GM12891 (cell line): ENCODE measurements at regions not wholly inside any gene's neighbourhood (a gene's known extent, or its start where the extent isn't known, plus 50 kb on each side); places are given as distances from the start of the nearest gene placed in this dataset.

Source experiments
- DNase-seq: peaks from one replicate; pipeline ENCODE4 v3.0.0; 2011; ENCODE audit warnings: low spot score; ENCODE audit not compliant: insufficient read length
- FAIRE-seq: peaks from 2 replicates; lab custom pipeline; 2011; peaks lifted over from hg19 to GRCh38; lab: Jason Lieb, UNC
- PAX5 ChIP-seq: IDR thresholded peaks from 2 replicates; pipeline ENCODE4 v1.6.1; 2011; ENCODE audit warnings: low read length, moderate library complexity, mild to moderate bottlenecking; ENCODE audit not compliant: insufficient read depth, severe bottlenecking
- POLR2A ChIP-seq: IDR thresholded peaks from 2 replicates; pipeline ENCODE4 v1.6.1; 2011; ENCODE audit warnings: low read depth, low read length, control low read depth
- POLR2AphosphoS5 ChIP-seq: IDR thresholded peaks from 2 replicates; pipeline ENCODE4 v1.6.1; 2011; ENCODE audit warnings: low read depth, low read length, control low read depth
- POU2F2 ChIP-seq: IDR thresholded peaks from 2 replicates; pipeline ENCODE4 v1.6.1; 2011; ENCODE audit warnings: low read depth, mild to moderate bottlenecking, control low read depth, low read length, moderate library complexity
- SPI1 ChIP-seq: IDR thresholded peaks from 2 replicates; pipeline ENCODE4 v1.6.1; 2011; ENCODE audit warnings: low read depth, low read length, control low read depth
- TAF1 ChIP-seq: IDR thresholded peaks from 2 replicates; pipeline ENCODE4 v1.6.1; 2011; ENCODE audit warnings: low read depth, low read length, control low read depth

- no peak for TF ChIP-seq PAX5
- TF ChIP-seq SPI1 = no peak
- TF ChIP-seq POLR2AphosphoS5 = no peak
- TF ChIP-seq POU2F2 = no peak
- TF ChIP-seq TAF1 = no peak
- no peak for TF ChIP-seq POLR2A
- DNase-seq (no peak), FAIRE-seq (no peak)
Observed at GRCh38 chr5:125834438-125835115, 588.6 kb upstream of the GRAMD2B start.

DNA sequence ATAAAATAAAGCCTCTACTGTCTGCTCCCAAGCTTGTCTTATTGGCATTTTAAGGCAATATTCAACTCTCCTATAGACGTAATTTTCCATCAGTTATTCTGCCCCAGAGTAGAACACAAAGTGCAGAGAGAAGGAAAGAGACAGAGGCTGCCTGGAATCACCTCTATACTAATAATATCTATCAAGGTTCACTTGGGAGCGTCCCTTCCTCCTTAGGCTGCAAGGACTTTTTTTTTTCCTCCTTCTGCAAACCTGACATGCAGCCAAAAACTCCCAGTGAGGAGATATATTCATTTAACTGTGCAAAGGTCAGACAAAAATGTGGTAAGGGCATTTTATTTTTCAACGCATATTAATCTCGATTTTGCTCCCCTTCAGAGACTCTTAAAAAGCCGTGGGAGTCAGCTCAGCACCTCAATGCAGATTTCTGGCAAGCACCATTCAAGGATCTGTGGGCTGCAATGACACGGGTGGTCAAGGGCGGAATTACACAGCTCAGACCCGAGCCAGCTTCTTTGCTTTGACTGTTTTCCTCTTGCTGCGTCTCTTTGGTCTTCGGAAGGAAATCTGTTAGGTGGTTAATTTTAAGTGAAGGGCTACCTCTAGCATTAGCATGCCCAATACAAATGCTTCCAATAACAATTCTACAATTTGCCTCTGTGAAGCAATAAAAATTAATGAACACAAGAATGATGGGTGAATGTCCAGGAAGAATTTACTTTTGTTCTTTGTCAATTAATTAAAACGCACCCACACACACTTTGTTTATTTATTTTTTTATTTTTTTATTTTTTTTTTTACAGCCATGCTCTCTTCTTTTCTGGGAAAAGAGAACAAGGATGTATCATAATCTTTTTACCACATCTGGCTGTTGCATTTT, 587.7 kb upstream of the GRAMD2B start:
- peak; percentile 40 for FAIRE-seq

DNA sequence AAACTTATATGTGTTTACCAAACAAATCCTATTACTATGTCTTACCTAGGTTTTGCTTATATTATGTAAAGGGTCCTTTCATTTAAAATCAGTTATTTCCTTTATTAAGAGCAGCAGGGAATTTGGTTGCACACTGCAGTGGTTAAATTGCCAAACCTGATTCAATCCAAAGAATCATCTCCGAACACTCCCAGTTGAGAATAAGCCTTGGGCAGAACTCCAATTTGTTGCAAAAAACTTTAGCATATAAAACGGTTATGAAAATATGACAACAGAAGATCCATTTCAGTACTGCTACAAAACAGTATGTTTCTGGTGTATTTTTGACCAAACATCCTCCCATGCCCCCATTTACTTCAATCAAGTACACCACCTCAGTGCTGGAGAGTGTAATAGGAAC, 587.0 kb upstream of the GRAMD2B start:
- DNase-seq (no peak), FAIRE-seq (no peak)
- TF ChIP-seq POU2F2 = no peak

More for the DNA sequence above, 587.7 kb upstream of the GRAMD2B start:
- TF ChIP-seq SPI1 (no peak), TAF1 (no peak), POLR2AphosphoS5 (no peak), POLR2A (no peak), POU2F2 (no peak), PAX5 (no peak)
- no peak for DNase-seq

- no peak for DNase-seq
Observed at GRCh38 chr5:125837866-125838265, 585.3 kb upstream of the GRAMD2B start.

GRCh38 chr5:125847561-125847960, 575.6 kb upstream of the GRAMD2B start:
- DNase-seq (no peak), FAIRE-seq (no peak)
- TF ChIP-seq POLR2AphosphoS5 (no peak), TAF1 (no peak), PAX5 (no peak), POLR2A (no peak), SPI1 (no peak)

More at GRCh38 chr5:125837866-125838265, 585.3 kb upstream of the GRAMD2B start:
- no peak for FAIRE-seq
- TF ChIP-seq POU2F2 = no peak
- TF ChIP-seq SPI1 = no peak
- no peak for TF ChIP-seq TAF1
- no peak for TF ChIP-seq PAX5
- TF ChIP-seq POLR2AphosphoS5 = no peak
- TF ChIP-seq POLR2A = no peak

GRCh38 chr5:125848751-125849150, 574.5 kb upstream of the GRAMD2B start:
- TF ChIP-seq POLR2AphosphoS5 (no peak), POU2F2 (no peak), POLR2A (no peak)
- DNase-seq = no peak
- FAIRE-seq = no peak

- no peak for DNase-seq
- TF ChIP-seq POLR2AphosphoS5 (no peak), TAF1 (no peak), POU2F2 (no peak), PAX5 (no peak), SPI1 (no peak), POLR2A (no peak)
- no peak for FAIRE-seq
Observed at GRCh38 chr5:125856949-125857348, 566.3 kb upstream of the GRAMD2B start.

- TF ChIP-seq POLR2AphosphoS5 (no peak), POLR2A (no peak), POU2F2 (no peak), SPI1 (no peak), PAX5 (no peak), TAF1 (no peak)
- FAIRE-seq (no peak), DNase-seq (no peak)
Observed at GRCh38 chr5:125863579-125863978, 559.6 kb upstream of the GRAMD2B start.

DNA sequence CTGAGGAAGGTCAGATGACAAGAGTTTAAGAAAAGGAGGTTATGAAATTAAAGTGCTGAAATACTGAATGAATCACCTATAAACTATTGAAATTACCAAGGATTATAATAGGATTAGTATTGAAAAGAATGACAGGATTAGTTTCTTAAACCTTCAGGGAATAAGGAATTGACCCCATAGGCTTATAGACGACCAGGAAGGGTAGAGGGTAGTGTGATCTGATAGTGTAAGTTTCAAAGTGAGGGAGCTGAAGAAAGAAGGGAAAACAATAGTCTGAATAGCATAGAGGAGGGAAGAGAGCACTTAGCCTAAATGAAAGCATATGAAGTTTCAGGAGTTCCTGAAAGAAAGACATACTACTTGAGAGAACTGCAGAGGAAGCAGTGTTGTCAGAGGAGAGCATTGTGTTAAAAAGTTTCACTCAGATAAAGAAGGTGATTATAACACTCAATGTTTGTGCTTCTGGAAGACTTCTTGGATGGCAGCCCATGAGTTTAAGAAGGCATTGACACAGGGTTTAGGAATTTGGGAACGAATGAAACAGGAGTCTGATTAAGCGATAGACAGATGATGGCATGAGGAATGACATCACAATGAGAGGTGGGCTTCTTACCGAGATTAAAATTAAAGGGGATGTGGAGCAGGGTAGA, 557.9 kb upstream of the GRAMD2B start:
- FAIRE-seq (no peak), DNase-seq (no peak)
- TF ChIP-seq POLR2AphosphoS5 (no peak), TAF1 (no peak), SPI1 (no peak), PAX5 (no peak), POU2F2 (no peak), POLR2A (no peak)

- DNase-seq = no peak
- FAIRE-seq = no peak
- no peak for TF ChIP-seq SPI1
- TF ChIP-seq POLR2AphosphoS5 = no peak
- no peak for TF ChIP-seq POLR2A
- TF ChIP-seq TAF1 = no peak
- TF ChIP-seq POU2F2 = no peak
- no peak for TF ChIP-seq PAX5
Observed at GRCh38 chr5:125868036-125868435, 555.2 kb upstream of the GRAMD2B start.
